GM18907 (cell line): ENCODE measurements at regions not wholly inside any gene's neighbourhood (a gene's known extent, or its start where the extent isn't known, plus 50 kb on each side); places are given as distances from the start of the nearest gene placed in this dataset.
"Not testable (repeated sequence)": the region's sequence is repeated elsewhere in the genome, so short reads cannot be mapped to it uniquely, and the experiment has no call there.

Experiments used
- ATAC-seq: cut with Tn5 transposase; IDR thresholded peaks from one replicate; pipeline ENCODE4 v1.9.1; 2021; ENCODE audit warnings: mild to moderate bottlenecking, moderate library complexity; ENCODE audit not compliant: unreplicated experiment

DNA sequence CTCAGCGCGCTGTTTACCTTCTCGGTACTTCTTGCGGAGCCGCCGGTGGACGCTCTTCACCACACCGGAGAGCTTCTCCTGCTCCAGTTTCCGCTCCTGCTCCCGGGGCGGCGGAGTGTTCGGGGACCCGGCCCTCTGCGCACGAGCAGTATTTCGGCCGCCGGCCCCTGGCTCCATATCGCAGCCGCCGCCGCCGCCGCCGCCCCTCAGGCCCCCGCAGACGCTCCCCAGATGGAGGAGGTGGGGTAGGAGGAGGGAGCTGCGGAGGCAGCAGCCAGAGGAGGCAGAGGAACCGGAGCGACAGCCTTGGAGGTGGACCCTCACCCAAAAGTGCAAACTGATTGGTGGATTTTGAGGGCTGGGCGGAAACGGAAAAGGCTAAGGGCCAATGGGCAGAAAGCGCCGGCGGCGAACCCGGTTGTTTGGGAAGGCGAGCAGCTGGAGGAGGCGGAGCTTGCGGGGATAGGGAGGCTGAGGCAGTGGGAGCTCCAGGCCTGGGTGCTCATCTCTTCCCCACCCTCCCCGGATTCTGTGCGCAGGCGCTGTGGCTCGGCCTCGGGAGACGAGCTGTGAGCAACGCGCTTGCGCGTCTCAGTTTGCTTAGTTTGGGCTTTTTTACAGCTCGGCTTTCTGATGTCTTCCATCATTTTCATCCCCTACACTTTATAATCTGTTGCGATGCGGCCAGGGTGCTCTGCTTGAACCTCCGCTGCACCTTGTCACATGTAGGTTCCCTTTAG lies 146.9 kb downstream of the GPR85 start:
- peak; percentile 98 for ATAC-seq

DNA sequence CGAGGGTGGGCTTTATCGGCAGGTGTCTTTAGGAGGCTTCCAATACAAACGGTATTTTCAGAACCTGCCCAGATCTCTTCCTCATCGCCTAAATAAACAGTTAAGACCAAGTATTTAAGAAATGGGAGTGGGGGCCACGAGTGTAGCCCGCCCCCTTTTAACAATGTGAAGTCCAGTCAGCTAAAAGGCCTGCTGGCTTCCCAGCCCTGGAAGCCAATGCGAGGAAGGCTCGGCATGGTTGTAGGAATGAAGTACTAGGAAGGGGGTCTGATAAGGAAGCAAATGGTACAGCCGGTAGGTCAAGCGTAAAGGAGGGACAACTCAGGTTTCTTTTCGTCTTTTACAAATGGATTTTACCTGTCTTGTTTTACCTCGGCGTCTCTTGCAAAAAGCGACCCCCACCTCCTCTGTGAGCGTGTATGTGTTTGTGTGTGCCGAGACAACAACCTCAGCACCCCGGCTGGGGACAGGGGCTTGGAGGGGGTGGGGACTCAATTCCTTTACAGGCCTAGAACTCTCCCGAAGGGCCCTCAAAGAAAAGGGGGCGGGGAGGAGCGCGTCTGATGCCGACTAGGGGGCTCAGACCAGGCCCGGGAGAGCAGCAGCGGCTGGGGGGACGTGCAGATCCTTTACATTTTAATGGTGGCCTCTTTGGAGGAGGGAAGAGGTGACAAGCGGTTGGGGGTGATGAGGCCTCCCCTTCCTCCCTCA lies 147.6 kb downstream of the GPR85 start:
- no peak for ATAC-seq

DNA sequence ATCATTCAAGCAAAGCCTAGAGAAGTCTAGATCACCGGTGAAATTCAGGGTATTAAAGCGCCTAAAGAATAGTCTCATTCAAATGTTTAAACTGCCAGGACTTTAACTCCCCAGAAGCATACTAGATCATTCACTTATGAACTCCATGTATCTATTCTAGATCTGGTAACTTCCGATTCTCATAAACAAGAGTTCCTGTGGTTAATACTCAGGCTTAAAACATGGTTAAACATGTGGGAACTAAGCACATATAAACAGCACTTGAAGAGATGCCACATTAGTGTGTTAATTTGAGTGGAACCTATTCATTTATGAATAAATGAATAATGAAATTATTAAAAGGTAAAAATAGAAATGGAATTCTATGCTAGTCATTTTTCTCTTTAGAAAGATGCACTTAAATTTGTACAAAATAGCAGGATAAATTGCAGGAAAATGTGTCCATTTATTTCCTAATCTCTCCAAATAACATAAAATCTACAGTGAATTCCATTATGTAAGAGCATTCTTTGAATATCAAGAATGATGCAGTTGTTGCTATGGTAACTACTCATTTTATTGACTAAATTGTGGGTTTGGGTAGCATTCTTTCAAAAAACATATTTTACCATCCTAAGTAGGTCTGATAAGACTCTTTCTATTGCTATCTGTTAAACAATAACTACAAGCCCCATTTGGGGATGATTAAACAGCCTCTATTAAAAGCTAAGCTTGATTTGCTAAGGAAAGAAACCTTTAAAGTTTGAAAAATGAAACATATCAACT lies 147.6 kb upstream of the TMEM168 start:
- no peak for ATAC-seq

DNA sequence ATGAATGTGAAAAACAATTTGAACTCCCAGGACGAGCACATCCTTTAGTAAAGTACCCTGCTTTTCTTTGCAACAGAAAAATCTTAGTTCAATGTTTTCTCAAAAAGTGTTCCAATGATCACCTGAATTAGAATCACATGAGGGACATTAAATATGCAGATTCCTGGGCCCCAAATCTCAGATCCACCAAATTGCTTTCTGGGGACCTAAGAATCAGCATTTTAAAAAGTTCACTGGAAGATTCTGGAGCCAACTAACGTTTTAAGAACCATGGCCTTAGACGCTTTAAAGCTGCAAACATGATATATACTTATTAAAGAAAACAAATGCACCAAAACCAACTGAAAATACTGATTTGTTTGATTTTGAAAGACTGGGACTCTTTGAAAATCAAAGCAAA lies 143.4 kb upstream of the TMEM168 start:
- no peak for ATAC-seq

DNA sequence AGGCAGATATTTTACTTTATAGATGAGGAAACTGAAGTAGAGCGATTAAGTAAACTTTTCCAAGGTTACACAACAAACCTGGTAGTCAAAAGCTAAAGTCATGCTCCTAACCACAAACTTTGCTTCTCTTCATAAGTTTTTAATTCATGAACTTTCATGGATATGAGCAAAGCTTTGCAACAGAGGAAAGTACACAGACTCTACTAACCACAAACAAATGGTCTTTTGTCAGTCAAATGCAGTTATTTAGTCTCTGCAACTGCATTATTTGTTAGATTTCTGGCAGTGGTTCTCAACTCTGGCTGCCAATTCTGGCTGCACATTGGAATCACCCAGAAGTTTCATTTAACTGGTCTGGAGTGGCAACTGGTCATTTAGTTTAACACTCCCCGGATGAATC lies 140.6 kb upstream of the TMEM168 start:
- no peak for ATAC-seq

DNA sequence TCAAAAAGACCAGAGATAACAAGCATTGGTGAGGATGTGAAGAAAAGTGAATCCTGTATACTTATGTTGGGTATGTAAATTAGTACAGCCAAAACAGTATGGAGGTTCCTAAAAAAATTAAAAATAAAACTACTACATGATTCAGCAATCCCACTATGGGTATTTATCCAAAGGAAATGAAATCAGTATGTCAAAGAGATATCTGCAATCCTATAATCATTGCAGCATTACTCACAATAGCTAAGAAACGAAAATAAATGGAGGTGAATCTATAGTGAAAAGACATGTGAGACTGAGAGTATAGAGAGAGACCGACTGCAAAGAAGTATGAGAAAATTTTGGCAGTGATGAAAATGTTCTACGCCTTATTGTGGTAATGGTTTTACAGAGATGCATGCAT lies 139.2 kb upstream of the TMEM168 start:
- ATAC-seq: no peak

DNA sequence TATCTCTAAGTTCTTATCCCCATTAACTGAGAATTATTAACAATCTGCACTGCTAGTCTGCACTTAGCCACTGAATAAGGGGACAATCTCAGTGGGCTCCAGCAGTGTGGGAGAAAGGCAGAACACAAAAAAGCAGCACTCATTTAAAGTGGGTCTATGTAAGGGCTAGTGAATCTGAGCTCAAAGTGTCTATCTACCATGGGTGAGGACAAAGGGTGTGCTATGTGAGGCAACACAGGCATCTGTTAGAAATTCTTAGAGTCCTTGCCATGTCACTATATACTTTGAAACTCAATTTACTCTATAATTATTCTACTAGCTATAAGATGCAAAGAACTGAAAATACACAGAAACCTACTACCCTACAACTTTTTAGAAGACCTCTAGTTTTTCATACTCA lies 135.8 kb upstream of the TMEM168 start:
- ATAC-seq: no peak

DNA sequence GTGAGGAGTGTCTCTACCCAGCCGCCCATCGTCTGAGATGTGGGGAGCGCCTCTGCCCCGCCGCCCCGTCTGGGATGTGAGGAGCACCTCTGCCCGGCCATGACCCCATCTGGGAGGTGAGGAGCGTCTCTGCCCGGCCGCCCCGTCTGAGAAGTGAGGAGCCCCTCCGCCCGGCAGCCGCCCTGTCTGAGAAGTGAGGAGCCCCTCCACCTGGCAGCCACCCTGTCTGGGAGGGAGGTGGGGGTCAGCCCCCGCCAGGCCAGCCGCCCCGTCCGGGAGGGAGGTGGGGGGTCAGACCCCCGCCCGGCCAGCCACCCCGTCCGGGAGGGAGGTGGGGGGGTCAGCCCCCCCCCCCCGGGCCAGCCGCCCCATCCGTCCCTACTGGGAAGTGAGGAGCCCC lies 132.4 kb upstream of the TMEM168 start:
- ATAC-seq: not testable (repeated sequence)

DNA sequence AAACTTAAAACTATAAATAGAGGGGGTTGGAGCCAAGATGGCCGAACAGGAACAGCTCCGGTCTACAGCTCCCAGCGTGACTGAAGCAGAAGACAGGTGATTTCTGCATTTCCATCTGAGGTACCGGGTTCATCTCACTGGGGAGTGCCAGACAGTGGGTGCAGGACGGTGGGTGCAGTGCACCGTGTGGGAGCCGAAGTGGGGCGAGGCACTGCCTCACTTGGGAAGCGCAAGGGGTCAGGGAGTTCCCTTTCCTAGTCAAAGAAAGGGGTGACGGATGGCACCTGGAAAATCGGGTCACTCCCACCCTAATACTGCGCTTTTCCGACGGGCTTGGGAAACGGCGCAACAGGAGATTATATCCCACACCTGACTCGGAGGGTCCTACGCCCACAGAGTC lies 126.2 kb upstream of the TMEM168 start:
- not testable (repeated sequence) for ATAC-seq

DNA sequence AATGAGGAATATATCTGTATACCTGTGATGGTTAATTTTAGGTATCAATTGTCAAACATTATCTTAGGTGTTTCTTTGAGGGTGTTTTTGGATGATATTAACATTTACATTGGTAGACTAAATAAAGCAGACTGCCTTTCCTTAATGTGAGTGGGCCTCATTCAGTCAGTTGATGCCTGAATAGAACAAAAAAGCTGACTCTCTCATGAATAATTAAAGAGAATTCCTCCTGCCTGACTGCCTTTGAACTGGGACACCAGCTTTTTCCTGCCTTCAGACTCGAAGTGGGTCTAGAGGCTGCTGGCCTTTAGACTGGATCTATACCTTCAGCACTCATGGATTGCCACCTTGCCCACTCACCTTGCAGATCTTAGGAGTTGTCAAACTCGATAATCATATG lies 117.9 kb upstream of the TMEM168 start:
- no peak for ATAC-seq

DNA sequence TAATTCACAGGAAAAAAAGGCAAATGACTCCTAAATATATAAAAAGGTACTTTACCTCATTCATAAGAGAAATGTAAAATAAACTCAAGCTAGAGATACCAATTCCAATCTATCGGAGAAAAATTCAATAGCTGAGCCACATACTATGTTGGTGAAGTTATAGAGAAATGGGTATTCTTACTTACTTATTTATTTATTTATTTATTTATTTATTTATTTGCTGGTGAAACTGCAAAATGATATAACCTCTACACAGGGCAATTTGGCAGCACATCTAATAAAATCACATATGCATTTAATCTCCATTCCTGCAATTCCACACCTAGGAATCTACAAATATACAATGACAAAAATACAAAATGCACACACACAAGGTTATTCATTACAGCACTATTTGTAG lies 117.5 kb upstream of the TMEM168 start:
- no peak for ATAC-seq

DNA sequence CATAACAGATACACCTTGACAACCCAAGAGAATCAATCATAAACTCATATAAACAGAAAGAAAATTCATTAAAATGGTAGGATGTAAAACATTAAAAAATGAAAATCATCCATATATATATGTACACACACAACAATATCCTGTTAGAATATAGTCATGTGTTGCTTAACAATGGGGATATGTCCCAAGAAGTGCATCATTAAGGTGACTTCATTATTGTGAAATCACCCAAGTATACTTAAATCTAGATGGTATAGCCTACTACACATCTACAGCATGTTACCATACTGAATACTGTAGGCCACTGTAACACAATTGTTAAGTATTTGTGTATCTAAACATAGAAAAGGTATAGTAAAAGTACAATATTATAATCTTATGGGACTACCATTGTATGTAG lies 115.8 kb upstream of the TMEM168 start:
- ATAC-seq: no peak

DNA sequence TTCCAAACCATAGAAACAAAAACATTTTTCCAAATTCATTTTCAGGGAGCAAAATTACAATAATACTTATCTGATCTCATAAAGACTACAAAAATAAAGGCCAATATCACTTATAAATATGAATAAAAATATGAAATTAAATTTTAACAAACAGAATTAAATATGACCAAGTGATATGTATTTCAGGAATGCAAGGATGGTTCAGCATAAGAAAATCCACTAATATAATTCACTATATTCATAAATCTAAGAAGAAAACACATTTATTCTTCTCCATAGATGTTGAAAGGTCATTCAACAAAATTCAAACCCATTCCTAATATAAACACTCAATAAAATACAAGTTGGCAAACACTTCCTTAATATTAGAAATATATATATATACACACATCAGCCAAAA lies 115.2 kb upstream of the TMEM168 start:
- ATAC-seq: no peak

DNA sequence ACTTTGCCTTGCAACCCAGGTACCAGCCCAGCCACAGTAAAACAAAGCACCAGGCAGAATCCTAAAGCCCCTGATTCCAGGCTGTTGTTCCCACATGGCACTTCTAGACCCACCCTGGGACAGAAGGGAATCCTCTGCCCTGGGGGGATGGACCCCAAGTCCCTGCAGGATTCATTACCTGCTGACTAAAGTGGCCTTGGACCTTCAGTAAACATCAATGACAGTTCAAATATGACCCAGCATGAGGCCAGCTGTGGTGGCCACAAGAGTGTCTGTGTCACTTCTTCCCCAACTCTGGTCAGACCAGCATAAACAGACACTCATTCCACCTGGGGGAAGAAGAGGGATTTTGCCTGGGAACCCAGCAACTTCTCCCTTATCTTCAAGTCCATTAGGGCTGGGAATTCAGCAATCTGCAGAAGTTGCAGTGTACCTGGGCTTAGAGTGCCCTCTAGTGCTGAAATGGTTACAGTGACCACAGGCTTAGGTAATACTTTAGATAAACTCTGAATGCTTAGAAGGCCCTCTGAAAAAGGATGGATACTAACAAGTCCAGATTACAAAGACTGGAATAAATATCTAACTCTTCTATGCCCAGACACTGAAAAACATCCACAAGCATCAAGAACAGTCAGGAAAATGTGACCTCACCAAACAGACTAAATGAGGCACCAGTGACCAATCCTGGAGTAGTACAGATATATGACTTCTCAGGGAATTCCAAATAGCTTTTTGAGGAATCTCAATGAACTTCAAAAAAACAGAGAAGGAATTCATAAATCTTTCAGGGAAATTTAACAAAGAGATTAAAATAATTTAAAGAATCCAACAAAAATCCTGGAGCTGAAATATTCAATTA lies 108.5 kb upstream of the TMEM168 start:
- peak; percentile 93 for ATAC-seq

DNA sequence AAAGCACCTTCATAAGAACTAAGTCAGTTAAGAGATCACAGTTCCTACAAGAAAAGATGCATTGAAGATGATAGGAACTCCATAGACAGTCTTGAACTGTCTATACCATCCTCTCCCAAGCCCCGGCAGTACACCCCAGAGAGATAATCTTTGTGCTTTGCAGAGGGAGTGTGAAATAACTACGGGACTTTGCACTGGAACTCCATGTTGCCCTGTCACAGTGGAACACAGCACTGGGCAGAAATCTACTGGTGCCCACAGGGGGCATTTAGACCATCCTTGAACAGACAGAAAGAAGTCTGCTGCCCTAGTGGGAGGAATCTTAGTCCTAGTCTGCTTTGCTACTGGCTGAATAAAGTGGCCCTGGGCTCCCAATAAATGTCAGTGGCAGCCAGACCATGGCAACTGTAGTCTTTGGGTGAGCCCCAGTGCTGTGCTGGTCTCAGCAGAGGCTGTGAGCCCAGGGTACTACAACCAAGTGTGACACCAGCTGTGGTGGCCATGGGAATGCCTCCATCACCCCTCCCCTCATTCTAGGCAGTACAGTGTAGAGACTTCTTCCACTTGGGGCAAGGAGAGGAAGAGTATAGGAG lies 107.7 kb upstream of the TMEM168 start:
- ATAC-seq: peak; percentile 27

DNA sequence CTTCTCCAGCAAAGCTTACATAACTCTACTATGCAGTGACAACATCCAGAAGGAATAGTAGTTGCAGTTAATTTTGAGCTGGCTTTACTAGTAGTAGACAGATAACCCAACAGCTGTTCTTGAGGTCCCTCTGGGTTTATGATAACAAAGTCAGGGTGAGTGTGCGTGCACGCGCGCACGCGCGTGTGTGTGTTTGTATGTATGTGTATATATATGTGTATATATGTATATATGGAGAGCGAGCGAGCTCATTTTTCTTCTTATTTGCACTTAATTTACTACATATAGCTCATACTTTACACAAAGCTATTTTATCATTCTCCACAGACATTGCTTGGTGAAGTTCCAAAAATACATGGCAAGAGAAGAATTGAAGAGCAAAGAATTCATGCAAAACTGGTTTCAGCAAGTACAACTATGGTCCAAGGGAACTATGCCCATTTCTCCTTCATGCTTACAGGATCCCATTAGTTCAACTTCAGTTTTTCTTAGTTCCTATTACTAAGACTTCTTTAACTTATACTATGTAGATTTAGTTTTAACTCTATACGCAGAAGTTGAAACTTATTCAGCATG lies 105.9 kb upstream of the TMEM168 start:
- ATAC-seq: no peak

DNA sequence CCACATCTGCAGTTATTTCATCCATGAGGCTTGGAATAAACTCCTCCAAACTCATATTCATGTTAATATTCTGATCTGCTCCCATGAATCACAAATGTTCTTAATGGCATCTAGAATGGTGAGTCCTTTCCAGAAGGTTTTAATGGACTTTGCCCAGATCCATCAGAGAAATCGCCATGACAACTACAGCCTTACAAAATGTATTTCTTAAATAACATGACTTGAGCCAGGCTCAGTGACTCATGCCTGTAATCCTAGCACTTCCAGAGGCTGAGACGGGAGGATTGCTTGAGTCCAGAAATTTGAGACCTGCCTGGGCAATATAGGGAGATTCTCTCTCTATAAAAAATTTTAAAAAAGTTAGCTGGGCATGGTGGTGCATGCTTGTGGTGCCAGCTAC lies 102.1 kb upstream of the TMEM168 start:
- no peak for ATAC-seq

DNA sequence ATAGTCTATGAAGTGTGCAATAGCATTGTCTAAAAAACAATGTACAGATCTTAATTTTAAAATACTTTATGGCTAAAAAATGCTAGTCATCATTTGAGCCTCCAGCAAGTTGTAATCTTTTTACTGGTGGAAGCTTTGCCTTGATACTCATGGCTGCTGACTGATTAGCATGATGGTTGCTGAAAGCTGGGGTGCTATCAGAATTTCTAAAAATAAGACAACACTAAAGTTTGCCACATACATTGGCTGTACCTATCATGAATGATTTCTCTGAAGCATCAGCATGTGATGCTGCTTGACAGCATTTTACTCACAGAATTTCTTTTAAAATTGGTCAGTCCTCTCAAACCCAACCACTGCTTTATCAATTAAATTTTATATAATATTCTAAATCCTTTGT lies 101.5 kb upstream of the TMEM168 start:
- ATAC-seq: no peak

DNA sequence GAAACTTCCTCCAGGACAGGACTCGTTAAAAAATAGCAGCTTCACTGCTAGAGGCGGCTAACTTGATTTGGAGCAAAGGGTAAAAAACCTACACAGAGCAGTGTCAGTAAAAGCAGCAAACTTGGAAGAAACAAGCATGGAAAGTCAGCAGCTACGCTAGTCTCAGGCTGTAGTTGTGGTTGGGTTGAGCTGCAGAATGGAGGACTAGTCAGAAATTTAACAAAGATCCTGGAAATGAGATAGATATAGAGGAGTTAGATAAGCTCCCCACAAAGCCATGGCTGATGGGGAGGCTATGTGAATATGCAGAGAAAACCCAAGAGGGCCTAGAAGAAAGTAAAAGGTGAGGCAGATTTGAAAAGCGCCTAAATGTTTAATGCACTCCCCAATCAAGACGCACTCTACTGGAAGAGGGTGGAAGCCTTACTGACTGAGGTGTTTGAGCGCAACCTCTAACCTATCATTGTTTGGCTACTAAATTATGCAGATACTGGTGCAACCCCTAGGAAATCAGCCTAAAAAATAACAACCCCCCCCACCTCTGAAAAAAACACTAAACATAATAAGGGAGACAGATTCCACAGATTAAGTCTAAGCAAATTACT lies 99.7 kb upstream of the TMEM168 start:
- ATAC-seq: no peak

DNA sequence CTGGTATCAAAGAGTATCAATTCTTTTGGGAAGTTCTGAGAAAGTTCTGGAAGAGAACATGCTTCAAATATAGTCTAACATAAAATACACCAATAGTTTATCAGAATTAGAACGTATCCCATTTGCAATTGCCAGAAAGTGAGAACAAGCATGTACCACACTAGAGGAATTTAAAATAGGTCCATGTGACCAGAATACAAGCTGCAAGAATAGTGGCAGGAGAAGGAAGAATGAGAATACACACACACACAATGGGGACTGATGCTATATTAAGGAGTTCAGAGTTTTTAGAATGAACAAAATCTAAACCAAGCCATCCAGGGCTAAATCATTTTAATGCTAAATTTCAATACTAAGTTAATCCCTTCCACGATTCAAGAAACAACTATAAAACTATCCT lies 99.1 kb upstream of the TMEM168 start:
- ATAC-seq: no peak
